ES-I3 (cell line): ENCODE measurements at regions not wholly inside any gene's neighbourhood (a gene's known extent, or its start where the extent isn't known, plus 50 kb on each side); places are given as distances from the start of the nearest gene placed in this dataset.

Experiments
- H3K36me3 ChIP-seq: 2 replicates; pipeline ENCODE4 v1.6.1; 2013; ENCODE audit warnings: mild to moderate bottlenecking, low read length, control low read depth, moderate library complexity; ENCODE audit not compliant: insufficient read depth
- H3K4me1 ChIP-seq: 2 replicates; pipeline ENCODE4 v1.6.1; 2013; ENCODE audit warnings: mild to moderate bottlenecking, control low read depth, low read length; ENCODE audit not compliant: insufficient read depth
- H3K9ac ChIP-seq: 2 replicates; pipeline ENCODE4 v1.6.1; 2013; ENCODE audit warnings: low read depth, mild to moderate bottlenecking, low read length, moderate library complexity
- H3K9me3 ChIP-seq: 2 replicates; pipeline ENCODE4 v1.6.1; 2013; ENCODE audit warnings: mild to moderate bottlenecking, low read length, moderate library complexity; ENCODE audit not compliant: control insufficient read depth, insufficient read depth

GRCh38 chr16:65964752-65965151 lies 401.7 kb upstream of the CDH5 start:
- Histone ChIP-seq H3K9ac (no peak overlapping the region), H3K4me1 (no peaks in the 10 kb centered on the region), H3K36me3 (no peaks in the 10 kb centered on the region), H3K9me3 (no peaks in the 10 kb centered on the region)

GRCh38 chr16:65961476-65962143 lies 404.9 kb upstream of the CDH5 start:
- Histone ChIP-seq H3K9ac (no peak overlapping the region), H3K4me1 (peaks cover 3% of the 10 kb centered on the region; the same call in 1 of the 2 replicates), H3K9me3 (no peaks in the 10 kb centered on the region), H3K36me3 (no peaks in the 10 kb centered on the region)

GRCh38 chr16:65959983-65960382 lies 406.5 kb upstream of the CDH5 start:
- peaks cover 3% of the 10 kb centered on the region; the same call in 1 of the 2 replicates for H3K4me1 ChIP-seq
- no peak overlapping the region for H3K9ac ChIP-seq
- H3K36me3 ChIP-seq: no peaks in the 10 kb centered on the region
- H3K9me3 ChIP-seq: no peaks in the 10 kb centered on the region

- H3K9ac ChIP-seq: no peak overlapping the region
- H3K36me3 ChIP-seq: no peaks in the 10 kb centered on the region
- no peaks in the 10 kb centered on the region for H3K9me3 ChIP-seq
- peaks cover 3% of the 10 kb centered on the region; the same call in 1 of the 2 replicates for H3K4me1 ChIP-seq
Observed at GRCh38 chr16:65958086-65958485, 408.4 kb upstream of the CDH5 start.

GRCh38 chr16:65956100-65956499 lies 410.4 kb upstream of the CDH5 start:
- no peaks in the 10 kb centered on the region for H3K9me3 ChIP-seq
- H3K36me3 ChIP-seq: no peaks in the 10 kb centered on the region
- H3K9ac ChIP-seq: no peak overlapping the region
- peaks cover 3% of the 10 kb centered on the region; the same call in 1 of the 2 replicates for H3K4me1 ChIP-seq

GRCh38 chr16:65954446-65954845 lies 412.0 kb upstream of the CDH5 start:
- peaks cover under 1% of the 10 kb centered on the region; the same call in 1 of the 2 replicates for H3K4me1 ChIP-seq
- H3K9me3 ChIP-seq: no peaks in the 10 kb centered on the region
- no peaks in the 10 kb centered on the region for H3K36me3 ChIP-seq

GRCh38 chr16:65950211-65950610 lies 416.3 kb upstream of the CDH5 start:
- H3K9ac ChIP-seq: no peak overlapping the region
- no peaks in the 10 kb centered on the region; the same call in 1 of the 2 replicates for H3K4me1 ChIP-seq
- H3K9me3 ChIP-seq: no peaks in the 10 kb centered on the region
- H3K36me3 ChIP-seq: no peaks in the 10 kb centered on the region

More at GRCh38 chr16:65954446-65954845, 412.0 kb upstream of the CDH5 start:
- no peak overlapping the region for H3K9ac ChIP-seq

GRCh38 chr16:65948361-65948760 lies 418.1 kb upstream of the CDH5 start:
- H3K4me1 ChIP-seq: no peaks in the 10 kb centered on the region
- no peak overlapping the region for H3K9ac ChIP-seq
- H3K9me3 ChIP-seq: no peaks in the 10 kb centered on the region
- H3K36me3 ChIP-seq: no peaks in the 10 kb centered on the region

- no peaks in the 10 kb centered on the region for H3K9me3 ChIP-seq
- no peaks in the 10 kb centered on the region for H3K4me1 ChIP-seq
- H3K9ac ChIP-seq: no peak overlapping the region
- no peaks in the 10 kb centered on the region for H3K36me3 ChIP-seq
Observed at GRCh38 chr16:65947951-65948350, 418.5 kb upstream of the CDH5 start.

GRCh38 chr16:65945493-65945892 lies 421.0 kb upstream of the CDH5 start:
- H3K9me3 ChIP-seq: no peaks in the 10 kb centered on the region
- no peak overlapping the region for H3K9ac ChIP-seq
- no peaks in the 10 kb centered on the region for H3K36me3 ChIP-seq
- H3K4me1 ChIP-seq: no peaks in the 10 kb centered on the region

GRCh38 chr16:65944361-65944760 lies 422.1 kb upstream of the CDH5 start:
- no peaks in the 10 kb centered on the region for H3K9me3 ChIP-seq
- H3K9ac ChIP-seq: no peak overlapping the region
- H3K36me3 ChIP-seq: no peaks in the 10 kb centered on the region
- H3K4me1 ChIP-seq: no peaks in the 10 kb centered on the region

GRCh38 chr16:65940711-65941110 lies 425.8 kb upstream of the CDH5 start:
- Histone ChIP-seq H3K36me3 (no peaks in the 10 kb centered on the region), H3K9ac (no peak overlapping the region), H3K9me3 (no peaks in the 10 kb centered on the region), H3K4me1 (no peaks in the 10 kb centered on the region)

GRCh38 chr16:65938083-65938482 lies 428.4 kb upstream of the CDH5 start:
- Histone ChIP-seq H3K9ac (no peak overlapping the region), H3K9me3 (no peaks in the 10 kb centered on the region), H3K4me1 (no peaks in the 10 kb centered on the region), H3K36me3 (no peaks in the 10 kb centered on the region)

GRCh38 chr16:65937455-65937854 lies 429.0 kb upstream of the CDH5 start:
- no peaks in the 10 kb centered on the region for H3K36me3 ChIP-seq
- H3K4me1 ChIP-seq: no peaks in the 10 kb centered on the region
- H3K9ac ChIP-seq: no peak overlapping the region
- H3K9me3 ChIP-seq: no peaks in the 10 kb centered on the region

GRCh38 chr16:65936096-65936495 lies 430.4 kb upstream of the CDH5 start:
- no peaks in the 10 kb centered on the region for H3K9me3 ChIP-seq
- no peaks in the 10 kb centered on the region for H3K36me3 ChIP-seq
- H3K9ac ChIP-seq: no peak overlapping the region
- no peaks in the 10 kb centered on the region for H3K4me1 ChIP-seq
